DMS153 treated with DMSO at 0.1 percent for 48 hours (cell line): ENCODE measurements at regions not wholly inside any gene's neighbourhood (a gene's known extent, or its start where the extent isn't known, plus 50 kb on each side); places are given as distances from the start of the nearest gene placed in this dataset.

ENCODE experiments used
- DNase-seq: peaks from one replicate; lab custom pipeline; 2025; ENCODE audit not compliant: unreplicated experiment; lab: John Stamatoyannopoulos, UW

DNA sequence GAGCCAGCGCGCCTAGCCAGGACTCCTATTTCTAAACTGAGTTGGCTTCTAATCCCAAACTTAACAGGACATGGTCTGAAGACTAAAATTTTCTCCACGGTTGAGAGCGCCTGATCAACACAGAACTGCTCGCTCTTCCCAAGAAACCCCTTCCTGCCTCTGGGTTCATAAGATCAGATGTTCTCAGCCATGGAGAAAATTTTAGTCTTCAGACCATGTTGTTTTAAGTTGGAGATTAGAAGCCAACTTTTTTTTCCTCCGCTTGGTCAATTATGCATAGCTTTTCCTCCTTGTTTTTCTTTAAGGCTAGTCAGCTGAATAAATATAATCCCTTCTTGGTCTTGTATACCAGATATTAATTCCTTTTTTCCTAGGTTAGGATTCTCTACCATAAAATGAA lies 356.6 kb upstream of the ADAMTS9 start:
- DNase-seq = no peak

DNA sequence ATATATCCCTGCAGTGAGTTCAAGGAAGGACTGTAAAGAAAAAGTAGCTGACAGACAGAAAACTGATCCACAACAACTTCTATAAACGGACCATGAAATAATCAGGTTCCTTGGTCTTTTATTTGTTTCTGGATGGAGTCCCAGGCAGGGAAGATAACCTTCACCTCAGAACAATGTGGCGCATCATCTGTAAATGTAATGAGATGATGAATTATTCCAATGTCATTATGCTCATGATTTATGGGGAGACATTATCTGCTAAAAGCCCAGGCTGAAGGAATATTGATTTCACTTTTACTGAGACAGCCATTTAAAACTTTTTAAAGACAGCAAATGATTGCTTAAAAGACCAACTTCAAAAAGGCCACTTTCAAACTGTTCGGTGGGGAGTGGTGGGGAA lies 354.9 kb upstream of the ADAMTS9 start:
- no peak for DNase-seq

DNA sequence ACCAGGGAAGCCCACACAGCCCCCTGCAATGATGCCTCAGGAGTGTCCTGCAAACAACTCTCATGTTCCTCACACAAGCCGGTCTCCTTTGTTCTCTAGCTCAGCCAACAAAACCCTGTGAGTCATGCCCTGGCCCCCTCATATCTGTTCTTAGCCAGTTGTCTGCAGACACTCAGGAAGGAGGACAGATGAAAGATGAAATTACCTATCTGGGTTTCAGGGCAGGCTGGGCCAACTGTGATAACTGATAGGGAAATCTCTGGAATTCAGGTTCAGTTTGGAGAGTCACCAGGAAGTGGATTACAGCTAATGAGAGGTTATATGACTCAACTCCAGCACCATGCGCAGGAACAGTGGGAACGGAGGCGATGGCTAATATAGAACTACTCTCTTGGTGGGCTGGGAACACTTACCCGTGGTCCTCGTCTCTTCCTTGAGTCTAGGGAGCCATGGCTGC lies 352.0 kb upstream of the ADAMTS9 start:
- DNase-seq = no peak

DNA sequence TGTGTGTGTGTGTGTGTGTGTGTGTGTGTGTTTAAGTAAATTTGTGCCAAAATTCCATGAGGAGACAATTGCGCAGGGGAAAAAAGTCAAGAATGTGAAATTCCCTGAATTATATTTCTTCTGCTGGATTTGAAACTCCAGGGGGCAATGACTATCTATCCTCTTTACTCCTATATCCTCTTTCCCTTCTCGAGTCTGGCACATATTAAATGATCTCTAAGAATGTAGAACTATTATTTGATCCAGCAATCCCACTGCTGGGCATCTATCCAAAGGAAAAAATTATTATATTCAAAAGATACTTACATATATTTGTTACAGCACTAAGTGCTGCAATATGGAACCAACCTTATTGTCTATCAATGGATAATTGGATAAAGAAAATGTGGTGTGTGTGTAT lies 350.1 kb upstream of the ADAMTS9 start:
- DNase-seq = no peak

DNA sequence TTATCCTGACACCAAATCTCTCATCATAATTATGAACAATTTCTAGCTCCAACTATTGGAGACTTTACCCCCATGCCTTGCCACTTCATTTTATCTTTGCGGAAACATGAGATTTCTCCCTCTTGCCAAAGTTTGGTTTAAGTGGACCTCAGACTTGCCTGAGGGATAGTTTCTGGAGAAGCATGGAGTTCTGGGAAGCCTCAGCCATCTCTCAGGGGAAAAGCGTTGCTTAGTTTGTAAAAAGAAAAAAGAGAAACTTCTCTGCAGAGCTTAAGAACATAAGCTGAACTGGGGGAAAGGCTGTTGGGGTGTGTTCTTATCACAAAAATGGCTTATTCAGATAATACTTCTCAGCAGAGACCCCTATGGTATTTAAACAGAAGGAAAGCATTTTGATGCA lies 347.4 kb upstream of the ADAMTS9 start:
- DNase-seq = no peak

DNA sequence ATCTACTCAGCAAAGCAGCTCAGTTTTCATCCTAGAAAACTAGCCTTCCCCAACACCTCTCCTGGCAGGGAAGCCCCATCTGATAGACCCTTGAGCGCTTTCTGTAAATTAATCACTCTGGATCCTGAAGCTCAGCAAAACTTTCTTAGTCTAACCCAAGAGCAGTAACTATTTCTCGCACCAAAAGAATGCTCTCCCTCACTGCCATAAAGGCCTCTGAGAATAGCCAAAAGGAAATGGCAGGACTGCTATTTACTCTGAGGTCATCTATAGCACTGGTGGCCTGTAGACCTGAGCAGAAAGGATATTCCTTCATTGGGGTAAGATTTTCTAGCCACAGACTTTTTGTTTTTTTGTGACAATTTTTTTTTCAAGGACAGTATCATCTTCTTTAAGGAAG lies 345.8 kb upstream of the ADAMTS9 start:
- no peak for DNase-seq

DNA sequence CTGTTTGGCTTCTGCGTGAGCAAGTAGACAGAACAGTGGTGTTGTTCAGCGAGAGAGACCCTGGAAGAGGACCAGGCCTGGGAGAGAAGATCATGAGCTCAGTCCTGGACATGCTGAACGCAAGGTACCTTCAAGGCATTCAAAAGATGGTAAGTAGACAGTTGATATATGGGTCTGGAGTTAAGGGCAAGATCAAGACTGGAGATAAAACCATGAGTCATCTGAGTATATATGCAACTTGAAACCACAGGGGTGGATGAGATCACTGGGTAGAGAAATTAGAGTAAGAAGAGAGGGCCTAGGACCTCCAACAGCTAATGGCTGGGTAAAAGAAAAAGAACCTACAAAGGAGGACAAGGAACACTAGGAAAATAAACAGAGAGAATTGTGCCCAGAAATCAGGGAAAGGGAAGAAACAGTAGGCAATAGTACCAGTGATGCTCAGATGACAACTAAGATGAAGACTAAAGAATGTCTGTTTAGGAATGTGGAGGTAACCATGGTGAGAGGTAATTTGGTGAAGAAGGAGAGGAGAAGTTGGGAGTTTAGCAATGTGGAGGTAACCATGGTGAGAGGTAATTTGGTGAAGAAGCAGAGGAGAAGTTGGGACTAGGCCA lies 343.2 kb upstream of the ADAMTS9 start:
- DNase-seq = no peak

DNA sequence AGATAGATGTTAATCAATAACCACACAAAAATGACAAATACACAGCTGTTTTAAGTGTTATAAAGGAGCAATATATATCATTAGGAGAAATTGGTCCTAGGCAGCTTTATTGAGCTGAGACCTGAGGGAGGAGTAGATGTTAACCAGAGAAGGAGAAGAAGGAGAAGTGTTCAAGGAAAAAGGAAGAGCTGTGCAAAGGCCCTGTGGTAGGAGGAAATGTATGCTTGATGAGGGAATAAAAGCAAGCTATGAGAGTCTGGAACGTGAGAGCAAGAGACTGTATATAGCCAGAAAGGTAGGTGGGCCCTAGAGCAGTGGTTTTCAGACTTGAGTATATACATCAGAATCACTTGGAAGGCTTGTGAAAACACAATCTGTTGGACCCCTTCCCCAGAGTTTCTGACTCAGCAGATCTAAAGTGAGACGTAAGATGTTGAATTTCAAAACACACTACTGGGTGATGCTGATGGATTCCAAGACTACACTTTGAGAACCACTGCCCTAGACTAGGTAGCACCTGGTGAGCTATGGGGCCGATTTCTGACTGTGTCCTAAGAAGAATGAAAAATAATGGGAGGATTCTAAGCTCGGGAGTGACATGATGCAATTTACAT lies 342.3 kb upstream of the ADAMTS9 start:
- DNase-seq = no peak

DNA sequence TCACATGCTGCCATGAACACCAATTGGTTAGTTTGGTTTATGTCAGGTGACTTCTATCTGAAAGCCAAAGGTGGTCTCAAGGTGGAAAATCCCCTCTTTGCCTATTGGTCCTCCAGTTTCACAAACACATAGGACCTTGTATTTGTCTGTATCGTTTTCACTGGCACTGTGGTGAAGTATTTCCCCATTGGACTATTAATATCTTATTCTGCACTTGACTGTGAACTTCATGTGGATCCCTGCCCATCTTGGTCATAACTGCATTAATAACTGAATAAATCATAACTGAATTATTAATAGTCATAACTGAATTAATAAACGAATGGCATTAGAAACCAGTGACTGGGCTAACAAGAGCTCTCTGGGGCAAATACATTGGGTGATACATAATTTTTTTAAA lies 341.3 kb upstream of the ADAMTS9 start:
- DNase-seq = no peak

DNA sequence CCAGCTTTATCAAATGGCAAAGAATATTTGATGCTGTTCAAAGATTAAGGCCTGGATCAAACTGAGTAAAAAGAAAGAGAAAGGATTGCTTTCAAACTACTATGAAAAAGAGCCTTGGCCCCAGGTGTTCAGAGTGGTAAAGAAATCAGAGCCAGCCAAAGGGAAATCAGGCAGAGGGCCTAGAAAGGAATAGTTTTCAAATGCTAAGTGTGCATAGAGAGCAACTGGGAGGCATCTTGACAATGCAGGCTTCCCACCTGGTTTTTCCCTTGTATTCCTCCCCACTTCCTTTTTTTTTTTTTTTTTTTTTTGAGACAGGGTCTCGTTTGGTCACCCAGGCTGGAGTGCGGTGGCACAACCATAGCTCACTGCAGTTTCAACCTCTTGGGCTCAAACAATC lies 340.2 kb upstream of the ADAMTS9 start:
- DNase-seq = no peak

DNA sequence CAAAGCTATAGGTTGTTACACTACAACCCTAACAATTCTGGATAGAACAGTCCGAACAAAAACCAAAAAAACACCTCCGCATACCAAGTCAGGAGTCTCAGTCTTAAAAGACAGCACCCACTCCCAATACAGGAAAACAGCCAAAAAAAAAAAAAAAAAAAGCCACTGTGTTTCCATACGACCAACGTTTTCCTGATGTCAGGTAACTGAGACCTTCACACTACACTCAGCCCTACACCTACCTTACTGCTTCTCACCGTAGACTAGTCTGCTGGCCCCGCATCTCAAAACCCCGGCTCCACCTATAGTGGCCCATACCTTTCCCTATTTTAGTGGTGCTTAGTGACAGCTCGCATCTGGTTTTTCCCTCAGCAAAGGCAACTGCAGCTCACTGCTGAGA lies 339.5 kb upstream of the ADAMTS9 start:
- DNase-seq = no peak

DNA sequence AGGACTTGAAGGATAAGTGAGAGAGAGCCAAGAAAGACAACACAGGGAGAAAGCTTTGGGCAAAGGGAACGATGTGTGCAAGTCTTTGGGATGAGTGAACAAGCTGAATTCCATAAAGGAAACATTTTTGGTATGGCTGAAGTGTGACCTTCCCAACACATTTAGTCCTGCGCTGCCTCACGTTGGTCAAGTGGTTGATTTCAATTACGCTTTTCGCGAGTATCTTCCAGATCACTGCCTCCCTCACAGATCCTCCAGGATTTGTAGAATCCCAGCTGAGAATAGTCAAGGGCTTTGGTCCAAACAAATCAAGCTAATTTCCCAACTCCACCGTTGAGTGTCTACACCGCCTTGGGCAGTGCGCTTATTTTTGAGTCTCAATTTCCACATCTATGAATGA lies 338.4 kb upstream of the ADAMTS9 start:
- no peak for DNase-seq

DNA sequence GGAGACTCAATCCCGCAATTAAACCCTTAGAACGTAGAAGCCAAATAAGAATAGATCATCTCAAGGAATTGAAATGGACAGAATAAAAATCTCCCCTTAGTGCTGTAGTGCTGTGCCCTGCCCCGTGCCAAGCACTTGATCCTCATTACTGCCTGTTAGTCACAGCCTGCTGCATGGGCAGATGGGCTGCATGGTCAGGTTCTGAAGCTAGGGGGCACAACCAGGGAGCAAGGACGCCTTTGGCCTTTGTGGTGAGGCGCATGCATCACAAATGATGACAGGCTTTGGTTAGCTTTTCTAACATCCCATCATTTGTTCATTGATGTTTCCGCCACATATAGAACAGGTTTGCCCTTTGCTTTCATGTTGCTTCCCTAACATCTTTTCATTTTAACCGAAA lies 336.3 kb upstream of the ADAMTS9 start:
- no peak for DNase-seq

DNA sequence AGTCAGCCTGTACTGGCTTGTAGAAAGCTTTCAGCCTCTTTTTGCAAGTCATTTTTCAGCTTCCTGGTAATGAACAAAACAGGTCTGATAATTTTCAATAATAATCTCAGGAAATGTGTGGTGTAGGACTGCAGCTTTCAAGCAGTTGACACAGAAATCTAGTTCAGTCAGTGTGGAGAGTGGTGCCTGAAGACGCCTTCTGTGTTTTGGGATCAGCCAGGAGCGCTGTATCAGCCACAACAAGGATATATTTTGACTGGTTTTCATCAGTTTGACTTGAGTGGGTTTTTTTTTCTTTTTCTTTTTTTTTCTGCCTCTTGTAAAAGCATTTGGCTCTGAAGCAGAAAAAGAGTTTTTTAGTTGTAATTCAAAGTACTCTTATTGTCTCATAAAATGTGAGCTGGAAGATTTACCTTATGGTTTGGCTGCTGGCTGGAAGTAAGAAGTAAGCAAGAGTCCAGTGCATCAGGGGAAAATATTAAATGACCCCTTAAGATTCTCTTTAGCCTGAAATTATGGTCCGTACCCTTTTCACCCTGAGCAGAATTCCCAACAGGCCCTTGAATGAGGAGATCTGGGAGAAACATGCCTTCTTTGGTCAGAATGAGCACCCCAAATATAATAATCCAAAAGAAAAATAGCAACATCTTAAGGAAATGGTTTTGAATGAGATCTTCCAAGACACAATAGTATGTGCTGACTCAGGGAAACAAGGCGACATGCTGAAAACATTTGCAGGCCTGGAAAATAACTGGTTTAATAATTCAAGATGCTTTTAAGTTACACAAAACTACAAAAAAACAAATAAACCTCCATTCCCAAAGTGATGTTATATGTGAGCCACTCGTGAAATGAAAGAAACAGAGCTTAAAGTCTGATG lies 332.7 kb upstream of the ADAMTS9 start:
- no peak for DNase-seq

DNA sequence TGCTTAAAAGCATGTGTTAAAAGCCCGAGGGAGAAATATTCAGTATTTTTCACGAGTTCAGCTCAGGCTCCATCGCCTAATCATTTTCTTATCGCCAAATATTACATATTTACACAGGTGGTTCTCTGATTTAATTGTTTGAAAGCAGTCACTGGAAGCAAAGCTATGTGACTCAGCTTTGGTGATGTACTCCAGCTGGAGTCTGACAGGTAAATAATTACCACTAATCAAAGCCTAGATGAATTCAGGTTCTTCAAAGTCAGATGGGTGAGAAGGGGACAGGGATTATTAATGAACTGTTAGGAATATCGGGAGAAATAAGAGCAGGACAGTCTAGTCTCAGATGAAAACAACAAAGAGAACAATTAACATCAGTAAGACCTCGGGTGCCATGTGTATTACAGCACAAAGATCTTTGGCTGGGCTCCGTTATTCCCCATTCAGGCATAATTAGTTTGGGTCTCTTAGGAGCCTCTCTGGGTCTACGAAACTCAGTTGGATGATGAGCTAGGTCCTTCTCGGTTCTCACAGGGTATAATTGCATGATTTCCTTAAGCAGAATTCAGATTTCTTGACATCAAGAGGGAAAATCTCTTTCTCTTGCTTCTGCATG lies 331.7 kb upstream of the ADAMTS9 start:
- peak; percentile 1 for DNase-seq

DNA sequence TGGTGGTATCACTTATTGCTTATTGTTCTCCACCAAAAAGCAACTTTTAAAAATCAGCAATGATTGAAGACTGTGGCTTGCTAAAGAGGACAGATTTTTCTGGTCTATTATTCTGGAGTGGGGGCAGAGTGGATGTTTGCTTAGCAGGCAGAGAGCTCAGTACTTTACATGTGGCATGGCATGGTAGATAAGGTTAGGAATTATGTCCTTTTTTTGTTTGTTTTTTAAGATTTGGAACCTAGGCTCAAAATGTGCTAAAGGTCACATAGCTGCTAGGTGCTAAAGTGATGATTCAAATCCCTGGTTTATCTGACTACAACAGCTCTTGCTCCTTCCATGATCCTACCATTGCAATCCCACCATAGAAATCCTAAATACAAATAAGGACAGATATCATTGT lies 331.0 kb upstream of the ADAMTS9 start:
- no peak for DNase-seq

DNA sequence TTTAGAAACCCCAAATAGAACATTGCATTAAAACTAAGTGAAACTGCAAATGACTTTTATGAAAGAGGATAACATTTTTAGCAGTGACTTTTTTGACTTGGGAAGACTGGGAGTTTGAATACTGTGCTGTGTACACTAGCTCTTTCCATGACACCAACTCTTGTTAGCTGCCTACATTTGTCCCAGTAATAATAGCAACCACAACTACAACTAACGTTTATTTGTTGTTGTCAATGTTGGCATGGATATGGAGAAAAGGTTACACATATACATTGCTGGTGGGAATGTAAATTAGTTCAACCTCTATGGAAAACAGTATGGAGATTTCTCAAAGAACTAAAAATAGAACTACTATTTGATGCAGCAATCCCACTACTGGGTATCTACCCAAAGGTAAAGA lies 329.6 kb upstream of the ADAMTS9 start:
- no peak for DNase-seq

DNA sequence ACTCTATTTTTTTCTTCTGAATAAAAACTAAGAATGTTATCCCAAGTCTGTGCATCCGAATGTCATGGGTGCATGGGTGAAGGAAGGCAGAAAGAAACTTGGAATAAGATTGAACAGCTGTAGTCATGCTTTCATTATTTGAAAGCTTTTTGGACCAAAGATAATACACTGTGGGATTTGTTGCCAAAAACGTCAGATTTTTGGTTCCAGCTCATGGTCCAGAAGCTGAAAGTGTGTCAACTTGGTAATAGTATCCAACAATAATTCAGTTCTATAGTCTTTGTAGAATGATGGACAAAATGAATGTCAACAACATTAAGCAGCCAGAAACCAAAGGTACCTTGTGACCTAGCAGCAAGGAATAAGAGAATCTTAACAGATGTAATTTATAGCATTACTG lies 327.9 kb upstream of the ADAMTS9 start:
- no peak for DNase-seq

DNA sequence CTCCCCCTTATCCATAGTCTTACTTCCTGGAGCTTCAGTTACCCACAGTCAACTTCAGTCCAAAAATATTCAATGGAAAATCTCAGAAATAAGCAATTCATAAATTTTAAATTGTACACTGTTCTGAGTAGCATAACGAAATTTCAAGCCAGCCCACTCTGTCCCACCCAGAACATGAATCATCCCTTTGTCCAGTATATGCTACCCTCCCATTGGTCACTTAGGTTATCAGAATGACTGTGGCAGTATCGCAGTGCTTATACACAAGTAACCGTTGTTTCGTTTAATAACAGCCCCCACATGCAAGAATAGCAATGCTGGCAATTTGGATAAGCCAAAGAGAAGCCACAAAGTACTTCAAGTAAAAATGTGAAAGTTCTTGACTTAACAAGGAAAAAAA lies 325.3 kb upstream of the ADAMTS9 start:
- no peak for DNase-seq

DNA sequence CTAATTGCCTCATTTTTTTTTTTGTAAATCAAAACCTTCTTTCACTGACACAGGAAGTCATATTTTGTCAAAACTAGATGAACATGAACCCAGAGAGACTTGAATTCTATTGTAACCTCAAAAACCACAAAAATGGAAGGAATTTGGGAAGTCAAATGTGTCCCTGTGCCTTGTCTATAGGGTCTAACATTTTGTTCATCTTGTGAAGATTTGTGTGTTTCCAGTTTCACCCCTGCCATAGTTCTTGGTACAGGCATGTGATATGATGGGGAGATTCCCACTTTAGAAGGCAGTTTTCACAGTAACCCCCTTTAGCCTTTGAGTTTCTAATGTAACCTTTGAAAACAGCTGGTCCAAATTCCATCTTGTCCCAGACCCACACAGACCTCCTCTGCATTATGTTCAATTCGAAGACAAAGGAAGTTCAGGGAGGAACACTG lies 318.5 kb upstream of the ADAMTS9 start:
- no peak for DNase-seq

DNA sequence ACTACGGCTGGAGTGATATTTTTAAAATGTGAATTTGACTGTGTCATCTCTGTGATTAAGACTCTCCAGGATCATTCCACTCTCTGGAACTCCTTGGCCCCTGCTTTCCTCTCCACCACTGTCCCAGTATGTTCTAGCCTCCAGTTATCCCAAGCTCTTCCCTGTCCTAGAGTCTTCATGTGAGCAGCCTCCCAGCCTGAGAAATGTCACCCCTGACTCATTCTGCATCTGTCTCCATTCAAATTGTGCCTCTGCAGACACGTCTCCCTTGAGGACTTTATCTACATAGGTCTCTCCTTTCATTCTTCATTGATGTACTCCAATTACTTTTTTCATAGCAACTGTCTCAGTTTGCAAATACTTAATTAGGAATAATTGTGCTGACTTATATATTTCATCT lies 317.7 kb upstream of the ADAMTS9 start:
- DNase-seq = no peak

DNA sequence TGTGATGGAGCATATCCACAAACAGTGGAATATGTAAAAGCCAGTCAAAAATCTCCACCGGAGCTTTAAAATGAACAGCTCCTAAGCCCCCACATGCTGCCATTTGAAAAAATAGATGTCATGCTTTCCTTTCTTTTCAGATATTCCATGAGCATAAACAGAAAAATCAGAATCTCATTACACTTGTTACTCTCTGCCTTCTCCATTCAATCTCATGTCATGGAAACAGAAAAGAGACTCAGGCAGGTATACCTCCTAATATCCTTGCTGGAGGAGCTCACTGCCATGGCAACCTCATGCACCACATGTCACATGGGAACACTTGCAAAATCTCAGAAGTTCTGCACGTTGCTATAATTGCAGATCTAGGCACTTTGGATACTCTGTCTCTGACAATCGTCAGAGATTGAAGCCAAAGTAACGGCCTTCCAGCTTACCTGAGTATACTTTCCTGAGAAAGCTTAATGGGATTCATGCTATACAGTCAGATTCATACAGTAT lies 317.0 kb upstream of the ADAMTS9 start:
- DNase-seq = no peak
